ENCODE measurements at regions not wholly inside any gene's neighbourhood (a gene's known extent, or its start where the extent isn't known, plus 50 kb on each side); places are given as distances from the start of the nearest gene placed in this dataset.

GRCh38 chr1:105556266-105556665 lies 1500.2 kb upstream of the PRMT6 start:
- Histone ChIP-seq H3K4me1 (no peaks in the 10 kb centered on the region), H3K27me3 (replicated peaks; ENCODE audit: control insufficient read depth, insufficient read depth, low read length) (no peaks in the 10 kb centered on the region), H3K9me3 (no peaks in the 10 kb centered on the region), H3K4me3 (ENCODE audit: low read depth, low read length) (no peak overlapping the region), H3K36me3 (ENCODE audit: control insufficient read depth, insufficient read depth, low read length) (no peaks in the 10 kb centered on the region)
- ChIA-PET CTCF (no interaction called here), POLR2A (no interaction called here)
- TF ChIP-seq CTCF (IDR thresholded peaks at IDR 0.05; ENCODE audit: insufficient read depth in 1 of 2, low read depth in 1 of 2, low read length in 1 of 2, severe bottlenecking in 1 of 2, unreplicated experiment in 1 of 2): no peak
- no peaks in the 10 kb centered on the region for H3K4me1 Mint-ChIP-seq (ENCODE audit: low read depth, unreplicated experiment)
- no peaks in the 10 kb centered on the region for H3K9me3 Mint-ChIP-seq (ENCODE audit: unreplicated experiment)
- no TSS peak for BruUV-seq (replicated peaks)
- no peak overlapping the region for H3K4me3 Mint-ChIP-seq (ENCODE audit: unreplicated experiment)
- no peaks in the 10 kb centered on the region for H3K36me3 Mint-ChIP-seq (ENCODE audit: insufficient read depth, unreplicated experiment)
- intact Hi-C loops (cut with micrococcal nuclease; ENCODE audit: unreplicated experiment): no loop called here
- DNase-seq: no peak
- H3K27ac Mint-ChIP-seq (ENCODE audit: unreplicated experiment): no peak overlapping the region
- no peaks in the 10 kb centered on the region for H3K27me3 Mint-ChIP-seq (ENCODE audit: insufficient read depth, unreplicated experiment)

GRCh38 chr1:105558023-105558422 lies 1498.5 kb upstream of the PRMT6 start:
- no peaks in the 10 kb centered on the region for H3K36me3 ChIP-seq (ENCODE audit: control insufficient read depth, insufficient read depth, low read length)
- intact Hi-C loops (cut with micrococcal nuclease; ENCODE audit: unreplicated experiment): no loop called here
- no peaks in the 10 kb centered on the region for H3K4me1 Mint-ChIP-seq (ENCODE audit: low read depth, unreplicated experiment)
- H3K4me3 ChIP-seq (ENCODE audit: low read depth, low read length): no peak overlapping the region
- no peak overlapping the region for H3K27ac Mint-ChIP-seq (ENCODE audit: unreplicated experiment)
- no peaks in the 10 kb centered on the region for H3K4me1 ChIP-seq
- TF ChIP-seq CTCF (IDR thresholded peaks at IDR 0.05; ENCODE audit: insufficient read depth in 1 of 2, low read depth in 1 of 2, low read length in 1 of 2, severe bottlenecking in 1 of 2, unreplicated experiment in 1 of 2): no peak
- DNase-seq: no peak
- POLR2A ChIA-PET: no interaction called here
- CTCF ChIA-PET: no interaction called here
- no peaks in the 10 kb centered on the region for H3K36me3 Mint-ChIP-seq (ENCODE audit: insufficient read depth, unreplicated experiment)
- H3K27me3 ChIP-seq (replicated peaks; ENCODE audit: control insufficient read depth, insufficient read depth, low read length): no peaks in the 10 kb centered on the region
- no peaks in the 10 kb centered on the region for H3K9me3 Mint-ChIP-seq (ENCODE audit: unreplicated experiment)
- BruUV-seq (replicated peaks): no TSS peak
- no peaks in the 10 kb centered on the region for H3K27me3 Mint-ChIP-seq (ENCODE audit: insufficient read depth, unreplicated experiment)
- no peak overlapping the region for H3K4me3 Mint-ChIP-seq (ENCODE audit: unreplicated experiment)
- H3K9me3 ChIP-seq: no peaks in the 10 kb centered on the region

GRCh38 chr1:105565006-105565405 lies 1491.5 kb upstream of the PRMT6 start:
- POLR2A ChIA-PET: no interaction called here
- no peaks in the 10 kb centered on the region for H3K4me1 ChIP-seq

More at GRCh38 chr1:105565006-105565405, 1491.5 kb upstream of the PRMT6 start:
- Mint-ChIP-seq H3K4me1 (ENCODE audit: low read depth, unreplicated experiment) (no peaks in the 10 kb centered on the region), H3K36me3 (ENCODE audit: insufficient read depth, unreplicated experiment) (no peaks in the 10 kb centered on the region), H3K9me3 (ENCODE audit: unreplicated experiment) (no peaks in the 10 kb centered on the region), H3K27ac (ENCODE audit: unreplicated experiment) (no peak overlapping the region), H3K4me3 (ENCODE audit: unreplicated experiment) (no peak overlapping the region), H3K27me3 (ENCODE audit: insufficient read depth, unreplicated experiment) (no peaks in the 10 kb centered on the region)
- Histone ChIP-seq H3K9me3 (no peaks in the 10 kb centered on the region), H3K27me3 (replicated peaks; ENCODE audit: control insufficient read depth, insufficient read depth, low read length) (no peaks in the 10 kb centered on the region), H3K36me3 (ENCODE audit: control insufficient read depth, insufficient read depth, low read length) (no peaks in the 10 kb centered on the region), H3K4me3 (ENCODE audit: low read depth, low read length) (no peak overlapping the region)
- TF ChIP-seq CTCF (IDR thresholded peaks at IDR 0.05; ENCODE audit: insufficient read depth in 1 of 2, low read depth in 1 of 2, low read length in 1 of 2, severe bottlenecking in 1 of 2, unreplicated experiment in 1 of 2): no peak
- no peak for DNase-seq
- BruUV-seq (replicated peaks): no TSS peak
- intact Hi-C loops (cut with micrococcal nuclease; ENCODE audit: unreplicated experiment): no loop called here
- CTCF ChIA-PET: no interaction called here
